ENCODE measurements at regions not wholly inside any gene's neighbourhood (a gene's known extent, or its start where the extent isn't known, plus 50 kb on each side); places are given as distances from the start of the nearest gene placed in this dataset.

GRCh38 chr5:67381236-67381880 is 184.8 kb upstream of the CD180 start:
- Histone ChIP-seq H3K27ac (ENCODE audit: low read depth in 2 of 2, low read length in 1 of 2) (no peak overlapping the region), H3K9me3 (ENCODE audit: control insufficient read depth in 2 of 2, insufficient read depth in 1 of 2, low read depth in 1 of 2, low read length in 1 of 2) (no peaks in the 10 kb centered on the region), H3K27me3 (ENCODE audit: control insufficient read depth in 1 of 2, insufficient read depth in 2 of 2, low read length in 2 of 2) (no peaks in the 10 kb centered on the region), H3K4me1 (ENCODE audit: control insufficient read depth in 2 of 2, insufficient read depth in 2 of 2, low read length in 1 of 2) (no peaks in the 10 kb centered on the region), H3K4me3 (ENCODE audit: low read depth in 1 of 2, low read length in 2 of 2) (no peak overlapping the region), H3K36me3 (ENCODE audit: control insufficient read depth in 2 of 2, insufficient read depth in 2 of 2, low read length in 1 of 2) (no peaks in the 10 kb centered on the region)
- 71 to 80% methylated on average over 2 of the region's 2 CpGs for WGBS, 2 donors

GRCh38 chr5:67380431-67380830 is 183.8 kb upstream of the CD180 start:
- Histone ChIP-seq H3K9me3 (ENCODE audit: control insufficient read depth in 2 of 2, insufficient read depth in 1 of 2, low read depth in 1 of 2, low read length in 1 of 2) (no peaks in the 10 kb centered on the region), H3K36me3 (ENCODE audit: control insufficient read depth in 2 of 2, insufficient read depth in 2 of 2, low read length in 1 of 2) (no peaks in the 10 kb centered on the region), H3K27ac (ENCODE audit: low read depth in 2 of 2, low read length in 1 of 2) (no peak overlapping the region), H3K4me3 (ENCODE audit: low read depth in 1 of 2, low read length in 2 of 2) (no peak overlapping the region), H3K27me3 (ENCODE audit: control insufficient read depth in 1 of 2, insufficient read depth in 2 of 2, low read length in 2 of 2) (no peaks in the 10 kb centered on the region), H3K4me1 (ENCODE audit: control insufficient read depth in 2 of 2, insufficient read depth in 2 of 2, low read length in 1 of 2) (no peaks in the 10 kb centered on the region)
- 55 to 58% methylated on average over 1 of the region's 1 CpG for WGBS, 2 donors

- WGBS, 2 donors = 80 to 81% methylated on average over 2 of the region's 2 CpGs
- H3K9me3 ChIP-seq (ENCODE audit: control insufficient read depth in 2 of 2, insufficient read depth in 1 of 2, low read depth in 1 of 2, low read length in 1 of 2) = no peaks in the 10 kb centered on the region
These were observed 183.2 kb upstream of the CD180 start for GRCh38 chr5:67379753-67380152.

GRCh38 chr5:67378256-67378655 is 181.7 kb upstream of the CD180 start:
- WGBS, 2 donors = 21 to 50% methylated on average over 1 of the region's 1 CpG
- no peak overlapping the region for H3K27ac ChIP-seq (ENCODE audit: low read depth in 2 of 2, low read length in 1 of 2)
- H3K36me3 ChIP-seq (ENCODE audit: control insufficient read depth in 2 of 2, insufficient read depth in 2 of 2, low read length in 1 of 2) = peaks cover 0 to 3% of the 10 kb centered on the region in 2 donors
- no peaks in the 10 kb centered on the region for H3K4me1 ChIP-seq (ENCODE audit: control insufficient read depth in 2 of 2, insufficient read depth in 2 of 2, low read length in 1 of 2)
- H3K9me3 ChIP-seq (ENCODE audit: control insufficient read depth in 2 of 2, insufficient read depth in 1 of 2, low read depth in 1 of 2, low read length in 1 of 2) = no peaks in the 10 kb centered on the region
- no peaks in the 10 kb centered on the region for H3K27me3 ChIP-seq (ENCODE audit: control insufficient read depth in 1 of 2, insufficient read depth in 2 of 2, low read length in 2 of 2)
- H3K4me3 ChIP-seq (ENCODE audit: low read depth in 1 of 2, low read length in 2 of 2) = no peak overlapping the region

More at GRCh38 chr5:67379753-67380152, 183.2 kb upstream of the CD180 start:
- Histone ChIP-seq H3K4me1 (ENCODE audit: control insufficient read depth in 2 of 2, insufficient read depth in 2 of 2, low read length in 1 of 2) (no peaks in the 10 kb centered on the region), H3K36me3 (ENCODE audit: control insufficient read depth in 2 of 2, insufficient read depth in 2 of 2, low read length in 1 of 2) (peaks cover 0 to 3% of the 10 kb centered on the region in 2 donors), H3K27me3 (ENCODE audit: control insufficient read depth in 1 of 2, insufficient read depth in 2 of 2, low read length in 2 of 2) (no peaks in the 10 kb centered on the region), H3K4me3 (ENCODE audit: low read depth in 1 of 2, low read length in 2 of 2) (no peak overlapping the region), H3K27ac (ENCODE audit: low read depth in 2 of 2, low read length in 1 of 2) (no peak overlapping the region)

GRCh38 chr5:67377631-67378030 is 181.0 kb upstream of the CD180 start:
- no peaks in the 10 kb centered on the region for H3K9me3 ChIP-seq (ENCODE audit: control insufficient read depth in 2 of 2, insufficient read depth in 1 of 2, low read depth in 1 of 2, low read length in 1 of 2)
- peaks cover 0 to 3% of the 10 kb centered on the region in 2 donors for H3K36me3 ChIP-seq (ENCODE audit: control insufficient read depth in 2 of 2, insufficient read depth in 2 of 2, low read length in 1 of 2)
- H3K27ac ChIP-seq (ENCODE audit: low read depth in 2 of 2, low read length in 1 of 2) = no peak overlapping the region
- H3K4me1 ChIP-seq (ENCODE audit: control insufficient read depth in 2 of 2, insufficient read depth in 2 of 2, low read length in 1 of 2) = no peaks in the 10 kb centered on the region
- no peaks in the 10 kb centered on the region for H3K27me3 ChIP-seq (ENCODE audit: control insufficient read depth in 1 of 2, insufficient read depth in 2 of 2, low read length in 2 of 2)
- WGBS, 2 donors = 45 to 64% methylated on average over 4 of the region's 4 CpGs
- H3K4me3 ChIP-seq (ENCODE audit: low read depth in 1 of 2, low read length in 2 of 2) = no peak overlapping the region

GRCh38 chr5:67375606-67376005 is 179.0 kb upstream of the CD180 start:
- no peaks in the 10 kb centered on the region for H3K4me1 ChIP-seq (ENCODE audit: control insufficient read depth in 2 of 2, insufficient read depth in 2 of 2, low read length in 1 of 2)
- WGBS, 2 donors = 96% methylated on average over 2 of the region's 2 CpGs
- H3K9me3 ChIP-seq (ENCODE audit: control insufficient read depth in 2 of 2, insufficient read depth in 1 of 2, low read depth in 1 of 2, low read length in 1 of 2) = no peaks in the 10 kb centered on the region

GRCh38 chr5:67374378-67374777 is 177.8 kb upstream of the CD180 start:
- 27 to 43% methylated on average over 2 of the region's 2 CpGs for WGBS, 2 donors
- H3K36me3 ChIP-seq (ENCODE audit: control insufficient read depth in 2 of 2, insufficient read depth in 2 of 2, low read length in 1 of 2) = peaks cover 0 to 3% of the 10 kb centered on the region in 2 donors
- no peaks in the 10 kb centered on the region for H3K27me3 ChIP-seq (ENCODE audit: control insufficient read depth in 1 of 2, insufficient read depth in 2 of 2, low read length in 2 of 2)
- H3K4me3 ChIP-seq (ENCODE audit: low read depth in 1 of 2, low read length in 2 of 2) = no peak overlapping the region
- H3K9me3 ChIP-seq (ENCODE audit: control insufficient read depth in 2 of 2, insufficient read depth in 1 of 2, low read depth in 1 of 2, low read length in 1 of 2) = no peaks in the 10 kb centered on the region
- H3K4me1 ChIP-seq (ENCODE audit: control insufficient read depth in 2 of 2, insufficient read depth in 2 of 2, low read length in 1 of 2) = no peaks in the 10 kb centered on the region
- H3K27ac ChIP-seq (ENCODE audit: low read depth in 2 of 2, low read length in 1 of 2) = no peak overlapping the region

More at GRCh38 chr5:67375606-67376005, 179.0 kb upstream of the CD180 start:
- Histone ChIP-seq H3K36me3 (ENCODE audit: control insufficient read depth in 2 of 2, insufficient read depth in 2 of 2, low read length in 1 of 2) (peaks cover 0 to 3% of the 10 kb centered on the region in 2 donors), H3K4me3 (ENCODE audit: low read depth in 1 of 2, low read length in 2 of 2) (no peak overlapping the region), H3K27ac (ENCODE audit: low read depth in 2 of 2, low read length in 1 of 2) (no peak overlapping the region), H3K27me3 (ENCODE audit: control insufficient read depth in 1 of 2, insufficient read depth in 2 of 2, low read length in 2 of 2) (no peaks in the 10 kb centered on the region)

- no peaks in the 10 kb centered on the region for H3K4me1 ChIP-seq (ENCODE audit: control insufficient read depth in 2 of 2, insufficient read depth in 2 of 2, low read length in 1 of 2)
- no peaks in the 10 kb centered on the region for H3K9me3 ChIP-seq (ENCODE audit: control insufficient read depth in 2 of 2, insufficient read depth in 1 of 2, low read depth in 1 of 2, low read length in 1 of 2)
- H3K27ac ChIP-seq (ENCODE audit: low read depth in 2 of 2, low read length in 1 of 2) = no peak overlapping the region
- no peak overlapping the region for H3K4me3 ChIP-seq (ENCODE audit: low read depth in 1 of 2, low read length in 2 of 2)
- no peaks in the 10 kb centered on the region for H3K27me3 ChIP-seq (ENCODE audit: control insufficient read depth in 1 of 2, insufficient read depth in 2 of 2, low read length in 2 of 2)
- H3K36me3 ChIP-seq (ENCODE audit: control insufficient read depth in 2 of 2, insufficient read depth in 2 of 2, low read length in 1 of 2) = peaks cover 0 to 3% of the 10 kb centered on the region in 2 donors
- WGBS, 2 donors = 83 to 85% methylated on average over 1 of the region's 1 CpG
These were observed 176.9 kb upstream of the CD180 start for GRCh38 chr5:67373518-67373917.

GRCh38 chr5:67372887-67373286 is 176.3 kb upstream of the CD180 start:
- Histone ChIP-seq H3K27me3 (ENCODE audit: control insufficient read depth in 1 of 2, insufficient read depth in 2 of 2, low read length in 2 of 2) (no peaks in the 10 kb centered on the region), H3K9me3 (ENCODE audit: control insufficient read depth in 2 of 2, insufficient read depth in 1 of 2, low read depth in 1 of 2, low read length in 1 of 2) (no peaks in the 10 kb centered on the region), H3K4me3 (ENCODE audit: low read depth in 1 of 2, low read length in 2 of 2) (no peak overlapping the region), H3K27ac (ENCODE audit: low read depth in 2 of 2, low read length in 1 of 2) (no peak overlapping the region), H3K36me3 (ENCODE audit: control insufficient read depth in 2 of 2, insufficient read depth in 2 of 2, low read length in 1 of 2) (peaks cover 0 to 3% of the 10 kb centered on the region in 2 donors), H3K4me1 (ENCODE audit: control insufficient read depth in 2 of 2, insufficient read depth in 2 of 2, low read length in 1 of 2) (no peaks in the 10 kb centered on the region)
- WGBS, 2 donors = 80 to 93% methylated on average over 1 of the region's 1 CpG

- H3K36me3 ChIP-seq (ENCODE audit: control insufficient read depth in 2 of 2, insufficient read depth in 2 of 2, low read length in 1 of 2) = peaks cover 0 to 3% of the 10 kb centered on the region in 2 donors
- no peak overlapping the region for H3K4me3 ChIP-seq (ENCODE audit: low read depth in 1 of 2, low read length in 2 of 2)
- H3K9me3 ChIP-seq (ENCODE audit: control insufficient read depth in 2 of 2, insufficient read depth in 1 of 2, low read depth in 1 of 2, low read length in 1 of 2) = no peaks in the 10 kb centered on the region
- 66 to 77% methylated on average over 1 of the region's 1 CpG for WGBS, 2 donors
- H3K4me1 ChIP-seq (ENCODE audit: control insufficient read depth in 2 of 2, insufficient read depth in 2 of 2, low read length in 1 of 2) = no peaks in the 10 kb centered on the region
- no peaks in the 10 kb centered on the region for H3K27me3 ChIP-seq (ENCODE audit: control insufficient read depth in 1 of 2, insufficient read depth in 2 of 2, low read length in 2 of 2)
- H3K27ac ChIP-seq (ENCODE audit: low read depth in 2 of 2, low read length in 1 of 2) = no peak overlapping the region
These were observed 175.3 kb upstream of the CD180 start for GRCh38 chr5:67371924-67372323.
